GM21825 (cell line): ENCODE measurements at regions not wholly inside any gene's neighbourhood (a gene's known extent, or its start where the extent isn't known, plus 50 kb on each side); places are given as distances from the start of the nearest gene placed in this dataset.

ENCODE experiments used
- ATAC-seq: cut with Tn5 transposase; IDR thresholded peaks from one replicate; pipeline ENCODE4 v1.9.1; 2021; ENCODE audit warnings: mild to moderate bottlenecking, moderate library complexity; ENCODE audit not compliant: unreplicated experiment

DNA sequence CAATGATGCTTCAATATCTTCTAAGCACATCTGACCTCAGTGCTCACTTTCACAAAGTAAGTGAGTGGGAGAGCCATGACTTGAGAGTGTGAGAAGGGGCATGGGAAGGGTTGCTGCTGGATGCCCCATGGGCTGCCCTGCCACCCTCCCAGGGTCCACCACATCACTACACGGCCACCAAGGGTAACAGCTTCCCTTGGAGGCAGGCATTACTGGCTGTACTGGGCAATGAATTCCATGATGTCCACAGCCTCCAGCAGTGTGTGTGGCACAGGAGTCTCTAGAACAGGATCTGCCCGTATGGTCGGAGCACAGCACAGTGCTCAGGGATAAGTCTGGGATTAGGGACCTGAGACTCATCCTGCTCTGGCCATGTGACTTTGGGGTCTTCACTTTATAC, 481.0 kb upstream of the MYT1L start:
- no peak for ATAC-seq

DNA sequence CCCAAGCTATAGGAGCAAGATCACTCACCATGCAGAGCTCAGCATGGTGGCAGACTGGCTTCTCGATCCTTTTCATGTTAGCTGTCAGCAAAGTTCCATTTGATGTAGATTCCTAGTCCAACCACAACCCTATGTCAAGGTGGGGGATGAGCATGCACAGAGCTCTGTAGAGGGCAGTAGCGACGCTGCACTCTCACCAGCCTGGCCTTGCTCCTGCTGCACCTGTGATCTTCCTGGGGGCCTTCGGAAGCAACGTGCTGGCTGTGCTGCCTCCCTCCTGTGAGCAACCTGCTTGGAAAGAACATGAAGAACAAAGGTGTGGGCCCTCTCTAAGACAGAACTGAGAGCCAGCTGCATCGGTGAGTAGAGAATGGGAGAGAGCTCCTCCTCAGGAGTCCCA, 479.4 kb upstream of the MYT1L start:
- no peak for ATAC-seq

DNA sequence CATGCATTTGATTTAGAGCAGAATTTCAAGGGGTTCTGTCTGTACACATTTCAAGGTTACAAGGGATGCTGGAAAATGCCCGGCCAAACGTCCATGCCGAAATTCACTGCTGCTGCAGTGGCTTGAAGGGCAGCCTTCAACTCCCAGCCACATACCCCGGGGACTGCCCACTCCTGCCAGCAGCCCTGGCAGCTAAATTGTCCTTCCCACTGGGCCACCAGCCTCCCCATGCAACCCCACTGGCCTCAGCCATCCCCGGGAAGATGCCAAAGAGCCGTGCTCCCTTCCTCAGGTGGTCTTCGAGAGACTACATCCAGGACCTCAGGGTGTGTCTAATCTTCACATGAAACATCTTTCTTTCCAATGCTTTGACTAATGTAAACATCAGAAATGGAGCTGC, 478.7 kb upstream of the MYT1L start:
- ATAC-seq = no peak

DNA sequence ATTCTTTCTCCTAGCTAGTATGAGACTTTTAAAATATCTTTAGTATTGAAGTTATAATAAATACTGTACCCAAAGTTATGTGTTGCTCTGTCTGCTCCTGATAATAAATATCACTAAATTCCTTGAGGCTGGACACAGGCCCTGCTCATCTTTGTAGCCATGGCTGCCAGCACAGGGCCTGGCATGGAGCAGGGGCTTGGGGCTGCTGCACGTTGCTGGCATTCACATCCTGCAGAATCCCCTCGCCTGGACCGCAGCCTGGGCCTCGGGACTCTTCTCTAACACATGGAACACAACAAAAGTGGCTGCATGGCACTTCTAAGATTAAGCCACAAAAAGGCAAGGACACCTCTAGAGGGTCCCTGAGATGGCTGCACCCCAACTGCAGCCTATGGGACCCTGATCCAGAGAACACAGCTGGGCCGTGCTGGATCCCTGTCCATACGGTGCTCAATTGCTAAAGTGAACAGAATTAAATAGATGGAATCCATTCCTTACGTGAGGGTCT, 477.5 kb upstream of the MYT1L start:
- ATAC-seq = no peak

DNA sequence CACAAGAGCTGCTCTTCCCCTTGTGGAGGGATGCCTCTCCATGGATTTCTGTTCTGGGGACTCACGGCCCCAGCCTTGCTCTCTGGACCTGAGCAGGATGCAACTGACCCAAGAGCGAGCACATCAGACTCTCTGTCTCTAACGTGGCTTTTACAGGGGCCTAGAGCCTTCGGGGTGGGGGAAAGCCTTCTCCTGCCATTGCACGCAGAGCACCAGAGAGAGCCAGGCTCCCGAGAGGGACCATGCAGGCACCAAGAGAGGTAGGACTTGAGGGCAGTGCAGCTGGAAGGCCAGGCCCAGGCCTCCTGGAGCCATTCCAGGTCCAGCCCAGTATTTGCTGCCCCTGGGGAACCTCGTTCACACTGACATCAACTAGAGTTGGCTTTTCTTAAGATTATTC, 475.6 kb upstream of the MYT1L start:
- ATAC-seq = no peak

DNA sequence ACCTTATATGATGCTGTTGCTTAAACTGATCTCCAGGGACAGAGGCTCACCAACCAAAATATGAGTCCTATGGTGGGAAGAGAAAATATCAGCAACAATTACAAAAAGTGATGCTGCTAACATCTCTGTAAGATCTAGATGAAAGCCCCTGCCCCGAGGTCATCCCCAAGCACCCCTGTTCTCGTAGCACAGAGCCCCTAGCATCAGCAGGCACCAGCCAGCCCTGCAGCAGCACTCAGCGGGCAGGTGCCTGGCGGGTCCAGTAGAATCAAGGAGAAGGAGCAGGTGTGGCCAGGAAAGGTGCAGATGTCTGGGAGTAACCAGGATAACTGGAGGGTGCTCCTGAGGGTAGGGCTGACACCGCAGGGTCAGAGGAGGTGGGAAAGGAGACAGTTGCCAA, 474.2 kb upstream of the MYT1L start:
- no peak for ATAC-seq

DNA sequence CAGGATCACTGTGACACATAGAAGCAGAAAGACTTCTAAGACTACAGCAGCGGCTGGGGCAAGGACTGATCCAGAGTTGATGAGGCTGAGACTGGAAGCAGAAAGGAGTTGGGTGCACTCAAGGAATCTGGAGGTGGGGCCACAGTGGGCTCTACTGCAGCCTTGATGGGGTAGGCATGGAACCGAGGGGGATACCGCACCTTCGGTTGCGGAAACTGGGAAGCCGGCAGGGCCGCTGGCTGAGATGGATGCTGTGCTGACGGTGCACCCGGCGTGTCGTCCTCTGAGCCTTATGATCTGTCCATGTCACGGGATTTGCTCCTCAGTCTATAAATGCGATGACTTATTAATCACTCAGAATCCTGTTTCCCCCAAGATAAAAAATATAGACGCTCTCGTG, 473.5 kb upstream of the MYT1L start:
- no peak for ATAC-seq

DNA sequence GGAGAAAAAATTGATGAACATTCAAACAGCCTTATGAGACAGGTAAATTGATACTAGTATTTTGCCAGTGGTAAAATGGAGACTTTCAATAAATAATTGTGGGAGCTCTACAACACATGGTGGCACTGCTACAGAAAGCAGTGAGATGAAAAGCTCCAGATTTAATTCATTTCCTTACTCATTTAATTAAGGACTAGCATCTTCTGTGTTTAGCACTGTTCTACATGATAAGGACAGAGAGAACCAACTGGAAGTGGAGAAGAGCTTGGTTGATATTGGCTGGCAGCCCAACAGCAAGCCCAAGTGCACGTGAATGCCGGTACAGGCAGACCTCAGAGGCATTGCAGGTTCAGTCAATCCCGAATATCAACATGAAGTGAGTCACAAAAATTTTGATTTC, 470.4 kb upstream of the MYT1L start:
- ATAC-seq = no peak

DNA sequence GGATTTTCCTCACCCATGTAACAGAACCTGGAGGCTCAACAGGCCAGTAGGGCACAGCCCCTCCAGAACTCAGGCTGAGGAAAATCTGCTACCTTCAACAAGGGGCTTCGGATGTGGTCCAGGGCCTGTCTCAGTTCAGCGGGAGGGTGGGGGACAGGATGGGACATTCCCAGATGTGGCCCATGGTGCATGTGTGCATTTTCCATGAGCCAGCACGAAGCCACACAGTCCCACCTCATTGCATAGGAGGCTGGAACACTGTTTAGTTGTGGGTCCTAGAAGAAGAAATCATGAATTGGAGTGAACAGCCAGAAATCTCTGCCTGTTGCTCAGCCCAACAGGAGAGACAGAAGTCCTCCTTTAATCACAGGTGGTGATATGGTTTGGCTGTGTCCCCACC, 469.6 kb upstream of the MYT1L start:
- ATAC-seq = no peak

DNA sequence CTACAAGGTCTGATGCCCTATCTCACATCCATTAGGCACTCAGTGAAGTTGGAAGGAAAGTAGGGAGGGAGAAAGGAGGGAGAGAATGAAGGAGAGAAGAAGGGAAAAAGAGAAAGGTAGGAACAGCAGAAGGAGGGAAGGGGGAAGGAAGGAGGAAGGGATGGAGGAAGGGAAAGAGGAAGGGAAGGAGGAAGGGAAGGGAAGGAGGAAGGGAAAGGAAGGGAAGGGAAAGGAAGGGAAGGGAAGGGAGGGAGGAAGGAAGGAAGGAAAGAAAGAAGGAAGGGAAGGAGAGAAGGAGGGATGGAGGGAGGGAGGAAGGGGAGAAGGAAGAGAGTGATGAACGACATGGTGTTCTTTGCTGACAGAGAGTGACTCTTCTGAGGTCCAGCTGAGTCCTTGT, 468.9 kb upstream of the MYT1L start:
- no peak for ATAC-seq

DNA sequence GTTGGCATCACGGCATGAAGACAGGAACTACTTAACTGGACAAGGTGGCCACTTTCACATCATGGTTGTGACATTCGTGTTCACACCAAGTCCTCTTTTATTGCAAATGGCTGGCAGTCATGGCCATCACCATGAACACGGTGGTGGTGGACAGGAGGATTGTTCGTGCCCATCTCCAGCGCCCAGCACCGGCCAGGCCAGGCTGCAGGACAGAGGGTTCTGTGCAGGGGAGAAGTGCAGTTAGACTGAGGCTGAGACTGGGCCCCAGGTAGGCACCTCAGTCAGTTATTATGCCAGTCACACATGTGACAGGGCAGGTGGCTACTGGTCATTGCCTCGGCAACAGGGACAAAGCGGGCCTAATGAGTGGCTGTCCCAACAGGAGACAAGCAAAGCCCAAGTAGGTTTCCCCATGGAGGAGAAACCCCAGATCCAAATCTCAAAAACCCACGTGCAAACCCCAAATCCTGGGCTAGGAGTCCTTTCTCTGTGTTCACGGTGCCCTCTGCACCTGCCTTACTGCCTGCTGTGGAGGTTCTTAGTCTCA, 468.1 kb upstream of the MYT1L start:
- no peak for ATAC-seq

DNA sequence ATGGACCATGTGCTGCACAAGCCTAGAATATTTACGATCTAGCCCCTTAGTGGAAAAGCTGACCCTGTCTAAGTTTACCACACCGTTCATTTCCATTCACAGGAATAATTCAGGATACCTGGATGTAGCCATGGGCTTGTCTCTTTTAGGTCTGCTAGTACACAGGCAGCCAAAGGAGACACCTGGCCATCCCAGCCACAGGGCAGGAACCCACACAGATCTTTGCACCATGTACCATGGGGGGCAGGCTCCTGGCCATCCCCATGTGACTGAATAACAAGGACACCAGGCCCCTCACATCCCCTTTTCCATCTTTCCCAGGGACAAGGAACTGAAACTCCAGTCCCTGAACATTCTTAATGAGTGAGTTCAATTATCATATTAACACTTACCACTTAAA, 467.3 kb upstream of the MYT1L start:
- ATAC-seq = no peak

DNA sequence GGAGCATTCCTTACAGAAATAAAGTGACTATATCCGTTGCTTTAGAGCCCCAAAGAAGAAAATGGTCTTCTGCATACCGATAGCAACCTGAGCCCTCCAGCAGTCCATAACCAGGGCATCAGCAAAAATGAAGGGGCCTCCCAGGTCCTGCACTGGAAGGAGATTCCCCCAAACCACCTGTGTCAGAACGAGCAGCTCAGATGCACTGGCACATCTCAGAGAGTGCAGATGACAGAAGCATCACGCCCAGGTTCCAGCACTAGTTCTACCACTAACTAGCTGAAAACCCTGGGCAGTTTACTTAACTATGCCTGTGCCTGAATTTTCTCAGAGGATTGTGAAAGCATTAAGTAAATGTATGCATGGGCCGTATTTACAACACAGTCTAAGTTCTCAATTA, 466.7 kb upstream of the MYT1L start:
- ATAC-seq = no peak

DNA sequence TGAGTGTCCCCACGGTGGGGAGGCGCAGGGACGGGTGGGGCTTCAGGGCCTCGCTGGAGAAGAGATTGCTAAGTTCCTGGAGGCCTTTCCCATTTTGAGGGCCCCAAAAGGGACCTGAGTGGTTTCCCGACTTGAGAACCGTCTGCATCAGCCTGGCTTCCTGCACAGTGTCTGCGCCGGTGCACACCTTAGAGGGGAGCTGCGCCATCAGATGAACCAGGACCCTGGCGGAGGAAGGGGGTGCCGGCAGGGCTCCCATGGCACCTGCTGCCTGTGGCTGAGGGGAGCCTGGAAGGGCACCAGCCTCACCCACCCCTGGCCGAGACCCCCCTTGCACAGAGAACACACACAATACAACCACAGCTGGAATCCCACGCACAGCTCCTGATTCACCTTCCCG, 465.1 kb upstream of the MYT1L start:
- no peak for ATAC-seq

DNA sequence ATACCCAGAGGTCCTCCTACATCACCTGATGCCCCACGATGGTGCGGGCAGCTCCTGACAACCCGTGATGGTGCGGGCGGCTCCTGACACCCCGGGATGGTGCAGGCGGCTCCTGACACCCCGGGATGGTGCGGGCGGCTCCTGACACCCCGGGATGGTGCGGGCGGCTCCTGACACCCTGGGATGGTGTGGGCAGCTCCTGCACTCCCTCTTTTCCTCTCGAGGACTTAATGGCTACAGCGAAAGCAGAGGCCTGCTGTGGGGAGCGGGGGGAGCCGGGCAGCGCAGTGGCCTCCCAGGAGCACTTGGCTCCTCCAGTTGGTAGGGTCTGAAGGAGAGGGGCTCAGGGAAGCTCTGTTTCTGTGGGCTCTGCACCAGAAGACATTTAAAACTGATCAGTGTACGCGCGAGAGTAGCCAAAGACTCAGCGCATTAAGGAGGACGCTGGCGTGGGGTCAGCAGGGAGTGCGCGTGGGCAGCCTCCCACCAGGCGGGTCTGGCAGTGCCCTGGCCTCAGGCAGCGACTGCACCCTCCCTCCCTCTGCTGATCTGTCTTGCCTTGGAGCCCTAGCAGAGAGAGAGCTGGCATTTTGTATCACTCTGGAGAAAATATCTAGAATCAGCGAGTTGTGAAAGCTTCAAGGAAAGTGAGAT, 464.5 kb upstream of the MYT1L start:
- no peak for ATAC-seq

DNA sequence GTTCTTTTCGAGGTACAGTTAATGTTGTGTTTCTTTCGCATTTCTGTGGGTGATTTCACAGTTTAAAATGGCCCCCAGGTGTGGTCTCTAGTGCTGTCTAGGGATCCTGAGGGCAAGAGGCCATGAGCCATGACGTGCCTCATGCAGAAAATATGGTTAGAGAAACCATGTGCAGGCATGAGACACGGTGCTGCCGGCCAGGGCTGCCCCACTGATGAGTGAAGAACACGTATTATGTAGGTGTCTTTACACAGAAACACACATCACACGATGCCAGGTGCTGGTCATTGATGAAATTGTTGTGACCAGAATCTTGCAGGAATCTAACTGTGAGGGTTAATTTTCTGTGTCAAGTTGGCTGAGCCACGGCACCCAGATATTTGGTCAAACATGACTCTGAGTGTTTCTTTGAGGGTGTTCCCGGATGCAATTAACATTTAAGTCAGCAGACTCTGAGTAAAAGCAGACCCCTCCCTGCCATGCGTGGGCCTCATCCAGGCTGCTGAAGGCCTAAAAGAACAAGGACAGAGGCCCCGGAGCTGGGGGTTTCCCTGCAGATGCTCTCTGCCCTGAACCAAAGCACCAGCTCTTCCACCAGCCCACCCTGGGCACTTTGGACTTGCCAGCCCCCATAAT, 463.0 kb upstream of the MYT1L start:
- no peak for ATAC-seq

DNA sequence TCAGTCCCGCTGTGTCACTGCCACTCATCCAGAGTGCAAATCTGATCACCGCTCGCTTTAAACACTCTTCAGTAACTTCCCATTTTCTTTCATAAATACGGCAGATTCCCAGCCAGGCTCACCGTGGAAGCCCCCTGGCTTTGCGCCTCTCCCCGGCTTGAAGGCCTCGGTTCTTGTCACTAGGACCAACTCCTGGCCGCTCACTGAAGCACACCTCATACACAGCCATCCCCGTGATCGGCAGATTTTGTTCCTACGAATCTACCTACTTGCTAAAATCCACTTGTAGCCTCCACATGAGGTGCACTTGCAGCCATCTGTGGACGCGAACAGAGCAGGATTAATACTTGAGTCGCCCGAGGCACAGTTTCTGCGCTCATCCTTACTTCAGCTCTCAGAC, 462.4 kb upstream of the MYT1L start:
- ATAC-seq = no peak

DNA sequence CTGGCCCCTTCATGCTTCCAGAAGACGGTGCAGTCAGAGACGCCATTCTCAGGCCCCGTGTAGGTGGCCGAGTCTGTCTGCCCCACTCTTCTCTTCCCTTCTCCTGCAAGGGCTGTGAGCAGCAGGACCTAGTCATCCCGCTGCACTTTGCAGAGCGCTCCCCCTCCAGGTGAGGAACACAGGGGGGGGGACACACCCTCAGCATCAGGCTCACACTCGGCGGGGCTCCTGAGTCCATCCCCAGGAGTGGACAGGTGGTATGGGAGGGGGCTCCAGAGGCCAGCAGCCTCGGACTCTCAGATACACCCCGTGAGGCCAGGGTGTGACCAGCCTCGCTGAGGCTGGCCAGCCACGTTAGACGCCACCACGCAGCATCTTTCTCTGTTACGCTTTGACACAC, 460.5 kb upstream of the MYT1L start:
- ATAC-seq = no peak

DNA sequence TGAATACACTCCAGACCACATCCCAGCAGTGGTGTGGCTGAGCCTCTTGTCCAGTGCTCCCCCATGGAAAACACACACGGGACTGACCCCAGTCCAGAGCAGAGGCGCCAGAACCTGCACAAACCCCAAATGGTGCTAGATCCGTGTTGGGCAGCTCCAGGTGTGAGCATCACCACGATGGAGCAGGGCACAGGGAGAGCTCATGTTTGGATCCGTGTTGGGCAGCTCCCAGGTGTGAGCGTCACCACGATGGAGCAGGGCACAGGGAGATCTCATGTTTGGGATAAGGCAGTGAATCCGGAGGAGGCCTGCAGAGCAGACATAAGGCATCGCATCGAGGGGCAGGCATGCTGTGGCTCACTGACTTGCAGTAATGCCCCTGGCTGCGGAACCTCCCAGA, 460.0 kb upstream of the MYT1L start:
- ATAC-seq = no peak

DNA sequence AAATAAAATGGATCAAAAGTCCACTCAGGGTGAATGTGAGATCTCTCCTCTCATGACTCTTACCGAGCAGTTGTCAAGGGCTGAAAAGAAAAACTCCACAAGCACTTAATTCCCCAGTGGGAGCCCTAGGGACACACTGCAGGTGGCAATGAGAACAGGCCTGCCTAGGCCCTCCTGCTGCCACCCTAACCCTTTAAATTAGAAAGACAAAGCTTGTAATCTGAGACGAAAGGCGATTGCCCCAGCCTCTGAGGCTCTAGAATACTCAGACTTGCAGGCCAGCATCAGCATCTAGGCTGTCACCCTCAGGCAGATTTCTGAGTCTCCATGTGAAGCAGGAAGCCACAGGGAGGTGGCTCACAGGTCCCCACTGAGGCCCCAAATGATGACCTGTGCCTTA, 457.0 kb upstream of the MYT1L start:
- ATAC-seq = no peak

DNA sequence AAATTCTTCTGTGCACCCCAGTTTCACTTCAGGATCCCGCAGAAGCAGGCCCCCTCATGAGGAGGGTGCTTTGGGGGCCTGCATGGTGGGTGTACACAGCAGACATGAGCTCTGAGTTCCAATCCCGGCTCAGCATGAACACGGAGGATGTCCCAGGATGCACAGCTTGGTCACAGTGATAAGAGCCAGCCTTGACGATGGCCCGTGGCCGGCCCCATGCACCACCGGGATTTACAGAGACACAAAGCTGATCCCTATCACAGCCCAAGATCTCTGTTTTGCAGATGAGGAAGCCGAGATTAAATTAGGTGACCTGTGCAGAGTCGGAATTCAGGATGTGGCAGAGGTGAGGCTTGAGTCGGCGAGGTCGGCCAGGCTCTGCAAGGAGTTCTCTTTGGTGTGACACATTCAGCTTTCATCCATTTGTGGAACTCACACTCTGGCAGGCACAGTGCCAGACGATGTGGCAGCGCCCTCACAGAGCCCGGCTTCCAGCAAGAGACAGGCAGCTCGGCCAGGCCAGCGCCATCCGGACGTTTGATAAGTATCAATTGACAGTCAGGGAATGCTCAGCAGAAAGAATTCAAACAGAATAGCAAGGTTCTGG, 456.3 kb upstream of the MYT1L start:
- no peak for ATAC-seq

DNA sequence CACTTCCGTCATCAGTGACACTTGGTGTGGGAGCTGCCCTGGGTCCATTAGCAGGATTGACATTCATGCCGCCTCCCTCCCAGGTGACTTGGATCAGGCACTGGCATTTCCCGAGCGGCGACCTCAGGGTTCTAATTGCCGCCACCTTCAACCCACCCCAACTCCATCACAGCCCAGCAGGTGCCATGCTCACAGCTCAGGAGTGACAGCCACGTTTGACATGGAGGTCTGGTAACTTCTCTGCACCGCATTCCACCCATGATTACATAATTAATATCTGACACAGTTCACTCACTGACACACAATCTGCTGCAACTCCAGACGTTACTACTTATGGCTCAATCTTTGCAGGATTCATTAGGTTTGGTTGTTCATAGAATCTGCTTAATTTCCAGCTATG, 450.9 kb upstream of the MYT1L start:
- no peak for ATAC-seq
